A549 (cell line): ENCODE measurements at regions not wholly inside any gene's neighbourhood (a gene's known extent, or its start where the extent isn't known, plus 50 kb on each side); places are given as distances from the start of the nearest gene placed in this dataset.

Experiments
- ATAC-seq, 2 experiments: fragments of 200-7000 bp in 1 of 2; fragments of >200 bp in 1 of 2; cut with Nextera tagmentation in 1 of 2; cut with Tn5 transposase in 1 of 2; 3 replicates each; pipeline versions ENCODE4 v1.8.0 to v1.9.1; 2018 to 2020; ENCODE audit warnings: mild to moderate bottlenecking in 1 of 2, moderate library complexity in 1 of 2
- CTCF ChIA-PET: fragments of 300-600 bp; sonication (Branson Sonifier 250); formaldehyde crosslinking; extraction: SDS; loops from one replicate; lab custom pipeline; 2021; ENCODE audit warnings: antibody characterized with exemption, inconsistent platforms; lab: Yijun Ruan, JAX
- POLR2A ChIA-PET: fragments of 350-600 bp; formaldehyde crosslinking; extraction: SDS; loops from one replicate; lab custom pipeline; 2021; ENCODE audit warnings: antibody characterized with exemption, inconsistent platforms; lab: Yijun Ruan, JAX
- DNase-seq, 2 experiments: peaks; one replicate each; pipeline versions ENCODE4 v3.0.0 to v3.0.0-alpha.2; 2011 to 2016; ENCODE audit warnings: low read depth in 1 of 2, low spot score in 1 of 2
- FAIRE-seq: peaks from 2 replicates; lab custom pipeline; 2011; peaks lifted over from hg19 to GRCh38; lab: Jason Lieb, UNC
- H3K27ac ChIP-seq, 2 experiments: fragments of >200 bp; sonication (Bioruptor Twin); formaldehyde crosslinking; 3 replicates each; pipeline ENCODE4 v1.5.1; 2016 to 2017
- H3K4me1 ChIP-seq: fragments of >200 bp; sonication (Bioruptor Twin); formaldehyde crosslinking; 3 replicates; pipeline ENCODE4 v1.6.1; 2016
- H3K4me2 ChIP-seq: fragments of >200 bp; sonication (Bioruptor Twin); formaldehyde crosslinking; 3 replicates; pipeline ENCODE4 v1.6.1; 2016
- H3K4me3 ChIP-seq: fragments of >200 bp; sonication (Bioruptor Twin); formaldehyde crosslinking; 3 replicates; pipeline ENCODE4 v1.5.1; 2016
- H3K9me3 ChIP-seq: fragments of >200 bp; sonication (Bioruptor Twin); formaldehyde crosslinking; 3 replicates; pipeline ENCODE4 v1.6.1; 2016
- BHLHE40 ChIP-seq: IDR thresholded peaks from 2 replicates; pipeline ENCODE4 v1.6.1; 2012; ENCODE audit warnings: low read depth, low read length, inconsistent platforms
- CEBPB ChIP-seq, 2 experiments: fragments of >200 bp in 1 of 2; sonication (Bioruptor Twin) in 1 of 2; formaldehyde crosslinking in 1 of 2; IDR thresholded peaks; 2 replicates each; pipeline ENCODE4 v1.6.1; 2012 to 2016
- CHD4 ChIP-seq: fragments of 200-600 bp; sonication (generic); IDR thresholded peaks from 2 replicates; pipeline ENCODE4 v1.6.1; 2016; ENCODE audit warnings: antibody characterized with exemption, mild to moderate bottlenecking, borderline replicate concordance
- EHF ChIP-seq: fragments of 250-450 bp; sonication (Bioruptor Pico); IDR thresholded peaks from 2 replicates; pipeline ENCODE4 v1.5.0; 2020; ENCODE audit warnings: mild to moderate bottlenecking
- EHMT2 ChIP-seq: fragments of 200-600 bp; sonication (generic); IDR thresholded peaks from 2 replicates; pipeline ENCODE4 v1.6.1; 2016; ENCODE audit warnings: antibody characterized with exemption, low read depth, mild to moderate bottlenecking, moderate library complexity
- EP300 ChIP-seq, 2 experiments: fragments of >200 bp; sonication (Bioruptor Twin); formaldehyde crosslinking; IDR thresholded peaks; 2 replicates in 1 of 2; 3 replicates in 1 of 2; pipeline ENCODE4 v1.6.1; 2016 to 2017
- FOSB ChIP-seq: fragments of 250-450 bp; sonication (Bioruptor Pico); IDR thresholded peaks from 2 replicates; pipeline ENCODE4 v1.5.0; 2020; ENCODE audit warnings: mild to moderate bottlenecking, moderate library complexity
- FOXS1 ChIP-seq: fragments of 250-450 bp; sonication (Bioruptor Pico); IDR thresholded peaks from 2 replicates; pipeline ENCODE4 v1.5.0; 2020; ENCODE audit warnings: mild to moderate bottlenecking, moderate library complexity
- HOXA7 ChIP-seq: fragments of 250-450 bp; sonication (Bioruptor Pico); IDR thresholded peaks from 2 replicates; pipeline ENCODE4 v1.5.0; 2020; ENCODE audit warnings: mild to moderate bottlenecking, moderate library complexity
- HOXB5 ChIP-seq: fragments of 250-450 bp; sonication (Bioruptor Pico); IDR thresholded peaks from 2 replicates; pipeline ENCODE4 v1.5.0; 2020; ENCODE audit warnings: mild to moderate bottlenecking, moderate library complexity
- JUNB ChIP-seq: fragments of >200 bp; sonication (Bioruptor Twin); formaldehyde crosslinking; IDR thresholded peaks from 2 replicates; pipeline ENCODE4 v1.6.1; 2016
- KDM5A ChIP-seq: fragments of 200-600 bp; sonication (generic); IDR thresholded peaks from 2 replicates; pipeline ENCODE4 v1.6.1; 2016; ENCODE audit warnings: antibody characterized with exemption, mild to moderate bottlenecking
- MAFK ChIP-seq: fragments of 450-650 bp; IDR thresholded peaks from 2 replicates; pipeline ENCODE4 v1.6.1; 2014; ENCODE audit not compliant: partially characterized antibody
- MYC ChIP-seq: IDR thresholded peaks from 2 replicates; pipeline ENCODE4 v1.6.1; 2012; ENCODE audit warnings: mild to moderate bottlenecking, inconsistent platforms, low read length, improper control_type of control experiment, borderline replicate concordance
- POLR2AphosphoS2 ChIP-seq: conservative IDR thresholded peaks from 2 replicates; pipeline ENCODE4 v1.6.1; 2012; ENCODE audit warnings: low read length, improper control_type of control experiment, inconsistent platforms
- RAD21 ChIP-seq, 2 experiments: fragments of >200 bp in 1 of 2; sonication (Bioruptor Twin) in 1 of 2; formaldehyde crosslinking in 1 of 2; IDR thresholded peaks in 1 of 2; conservative IDR thresholded peaks in 1 of 2; 2 replicates in 1 of 2; 3 replicates in 1 of 2; pipeline ENCODE4 v1.6.1; 2012 to 2018; ENCODE audit warnings: inconsistent platforms in 1 of 2
- RCOR1 ChIP-seq: fragments of 150-350 bp; IDR thresholded peaks from 2 replicates; pipeline ENCODE4 v1.6.1; 2014; ENCODE audit warnings: antibody characterized with exemption, low read length, low read depth
- TFCP2L1 ChIP-seq: fragments of 250-450 bp; sonication (Bioruptor Pico); IDR thresholded peaks from 2 replicates; pipeline ENCODE4 v1.5.0; 2021; ENCODE audit warnings: mild to moderate bottlenecking
- ZNF302 ChIP-seq: fragments of 250-450 bp; sonication (Bioruptor Pico); IDR thresholded peaks from 2 replicates; pipeline ENCODE4 v1.9.0; 2021; ENCODE audit warnings: inconsistent platforms, mild to moderate bottlenecking, moderate library complexity
- ZSCAN20 ChIP-seq: fragments of 250-450 bp; sonication (Bioruptor Pico); IDR thresholded peaks from 2 replicates; pipeline ENCODE4 v1.8.0; 2022; ENCODE audit warnings: mild to moderate bottlenecking, moderate library complexity
- WGBS: methylation state at CpG from one replicate; pipeline ENCODE4 v1.1.6; 2017; ENCODE audit errors: missing lambda C conversion rate; 5-methylcytosine and 5-hydroxymethylcytosine counted together
- TF ChIP-seq, protein P1 (sequence below): fragments of 250-450 bp; sonication (Bioruptor Pico); IDR thresholded peaks from 2 replicates; pipeline ENCODE4 v1.5.0; 2020; ENCODE audit warnings: low read depth, mild to moderate bottlenecking, moderate library complexity
- TF ChIP-seq, protein P2 (sequence below): fragments of >200 bp; sonication (Bioruptor Twin); formaldehyde crosslinking; IDR thresholded peaks from 3 replicates; pipeline ENCODE4 v1.5.1; 2016
- TF ChIP-seq, protein P3 (sequence below): fragments of 450-650 bp; IDR thresholded peaks from 2 replicates; pipeline ENCODE4 v1.6.1; 2014; ENCODE audit warnings: antibody characterized with exemption

DNA sequence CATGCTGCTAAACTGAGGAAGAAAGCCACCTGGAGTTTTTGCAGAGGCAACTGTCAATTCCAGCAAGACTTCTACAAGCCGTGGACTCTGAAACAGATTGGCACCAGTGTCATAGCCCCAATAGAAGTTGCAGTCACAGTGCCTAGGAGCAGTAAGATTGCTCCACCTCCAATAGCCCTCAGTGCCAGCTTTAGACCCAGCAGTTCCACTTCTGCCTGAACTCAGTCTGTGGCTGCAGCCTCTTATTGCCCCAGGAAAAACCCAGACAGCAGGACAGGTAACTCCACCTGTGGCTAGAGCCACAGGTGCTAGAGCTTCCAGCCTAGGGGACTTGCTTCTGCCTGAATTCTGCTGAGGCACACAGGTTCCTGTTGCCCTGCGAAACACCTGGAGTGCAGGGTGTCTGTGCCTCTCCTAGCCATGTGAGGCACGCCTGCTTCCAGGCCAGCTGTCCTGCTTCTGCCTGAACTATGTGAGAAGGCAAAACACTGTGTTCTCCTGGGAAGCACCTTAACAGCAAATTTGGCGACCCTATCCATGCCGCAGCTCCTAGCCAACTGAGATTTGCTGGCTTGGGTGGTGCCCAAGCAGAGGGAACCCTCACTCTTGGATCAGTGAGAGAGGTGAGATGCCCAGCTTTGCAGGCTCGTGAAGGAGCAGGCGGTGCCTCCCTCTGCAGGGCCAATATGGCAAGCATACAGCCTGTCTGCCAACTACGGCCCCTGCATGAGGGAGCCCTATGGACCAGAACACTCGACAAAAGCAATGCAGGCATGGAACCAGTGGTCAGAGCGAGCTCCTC, 607.6 kb downstream of the PCDH17 start:
- CTCF ChIA-PET, result no interaction called here
- TF ChIP-seq TFCP2L1 (CRISPR knock-in tag), result no peak
- TF ChIP-seq FOXS1 (CRISPR knock-in tag), result no peak
- no peak for TF ChIP-seq ZSCAN20 (CRISPR knock-in tag)
- no peak for TF ChIP-seq HOXA7 (CRISPR knock-in tag)
- no peak for TF ChIP-seq RCOR1
- H3K4me3 ChIP-seq, result no peak overlapping the region
- no peak overlapping the region for H3K27ac ChIP-seq
- 0% methylated on average over 5 of the region's 10 CpGs for WGBS
- no peak for ATAC-seq
- no peak for DNase-seq
- no peaks in the 10 kb centered on the region for H3K4me1 ChIP-seq
- no peak overlapping the region for H3K4me2 ChIP-seq
- no peaks in the 10 kb centered on the region for H3K9me3 ChIP-seq
- POLR2A ChIA-PET, result no interaction called here
- no peak for FAIRE-seq

DNA sequence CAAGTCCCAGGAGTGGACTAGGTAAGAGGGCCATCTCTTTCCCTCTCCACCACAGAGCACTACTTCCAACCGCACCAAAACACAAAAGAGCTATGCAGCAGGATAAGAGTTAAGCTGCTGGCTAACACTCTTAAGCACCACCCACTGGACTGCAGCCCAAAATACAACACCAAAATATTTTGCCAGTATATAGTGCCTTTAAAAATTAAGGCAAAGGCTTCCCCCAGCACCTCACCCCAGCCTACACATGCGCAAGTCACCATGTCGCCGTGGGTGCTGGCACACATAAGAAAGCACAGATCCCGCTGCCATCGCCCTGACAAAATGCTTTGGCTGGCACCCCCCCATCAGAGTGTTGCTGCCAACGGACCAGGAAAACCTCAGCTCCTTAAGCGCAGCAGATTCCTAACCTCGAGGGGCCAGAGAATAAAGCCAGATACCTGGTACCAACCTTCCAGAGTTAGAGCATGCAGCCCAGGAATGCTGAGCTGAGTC, 608.3 kb downstream of the PCDH17 start:
- POLR2A ChIA-PET, result no interaction called here
- Histone ChIP-seq H3K4me2 (no peak overlapping the region), H3K4me3 (no peak overlapping the region), H3K9me3 (no peaks in the 10 kb centered on the region)
- FAIRE-seq, result no peak
- 11% methylated on average over 7 of the region's 9 CpGs for WGBS
- no peak for TF ChIP-seq EP300 (IDR thresholded peaks at IDR 0.05)
- TF ChIP-seq JUNB, result no peak
- TF ChIP-seq FOSB (CRISPR knock-in tag), result no peak
- no peak for TF ChIP-seq MAFK
- no peak for TF ChIP-seq POLR2AphosphoS2
- TF ChIP-seq KDM5A, result no peak
- TF ChIP-seq, protein P1, sequence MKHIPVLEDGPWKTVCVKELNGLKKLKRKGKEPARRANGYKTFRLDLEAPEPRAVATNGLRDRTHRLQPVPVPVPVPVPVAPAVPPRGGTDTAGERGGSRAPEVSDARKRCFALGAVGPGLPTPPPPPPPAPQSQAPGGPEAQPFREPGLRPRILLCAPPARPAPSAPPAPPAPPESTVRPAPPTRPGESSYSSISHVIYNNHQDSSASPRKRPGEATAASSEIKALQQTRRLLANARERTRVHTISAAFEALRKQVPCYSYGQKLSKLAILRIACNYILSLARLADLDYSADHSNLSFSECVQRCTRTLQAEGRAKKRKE (CRISPR knock-in tag), result no peak
- TF ChIP-seq RAD21 (conservative IDR thresholded peaks at IDR 0.05 in 1 of 2, IDR thresholded peaks at IDR 0.05 in 1 of 2), result no peak
- TF ChIP-seq ZNF302, result no peak
- TF ChIP-seq, all 56 proteins: peak for 0
- Histone ChIP-seq H3K4me1 (no peaks in the 10 kb centered on the region), H3K27ac (no peak overlapping the region)
- ATAC-seq (no peak), DNase-seq (no peak)
- CTCF ChIA-PET, result no interaction called here

DNA sequence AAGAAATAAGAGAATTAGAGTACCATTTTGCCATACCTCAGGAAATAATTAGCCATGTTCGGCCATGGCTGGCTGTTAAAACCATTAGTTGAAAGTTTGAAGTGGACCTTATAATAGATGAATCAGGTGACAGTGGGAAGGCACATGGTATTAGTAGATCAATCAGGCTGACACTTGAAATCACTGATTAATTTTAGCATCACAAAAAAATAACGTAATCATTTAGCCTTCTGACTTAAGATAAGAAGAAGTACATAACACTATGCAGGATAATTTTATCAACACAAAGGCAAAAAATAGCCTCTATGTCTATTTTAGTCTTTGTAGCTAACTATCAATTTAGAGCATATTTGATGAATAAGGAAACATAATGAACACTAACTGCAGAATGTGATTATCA, 615.5 kb downstream of the PCDH17 start:
- DNase-seq (no peak), FAIRE-seq (no peak), ATAC-seq (no peak)
- ChIA-PET POLR2A (no interaction called here), CTCF (no interaction called here)
- Histone ChIP-seq H3K9me3 (no peaks in the 10 kb centered on the region), H3K27ac (no peak overlapping the region), H3K4me2 (no peak overlapping the region), H3K4me1 (no peaks in the 10 kb centered on the region), H3K4me3 (no peak overlapping the region)
- no peak for TF ChIP-seq KDM5A
- TF ChIP-seq BHLHE40, result no peak
- TF ChIP-seq FOXS1 (CRISPR knock-in tag), result no peak
- no peak for TF ChIP-seq CEBPB (IDR thresholded peaks at IDR 0.05)
- TF ChIP-seq, protein P2, sequence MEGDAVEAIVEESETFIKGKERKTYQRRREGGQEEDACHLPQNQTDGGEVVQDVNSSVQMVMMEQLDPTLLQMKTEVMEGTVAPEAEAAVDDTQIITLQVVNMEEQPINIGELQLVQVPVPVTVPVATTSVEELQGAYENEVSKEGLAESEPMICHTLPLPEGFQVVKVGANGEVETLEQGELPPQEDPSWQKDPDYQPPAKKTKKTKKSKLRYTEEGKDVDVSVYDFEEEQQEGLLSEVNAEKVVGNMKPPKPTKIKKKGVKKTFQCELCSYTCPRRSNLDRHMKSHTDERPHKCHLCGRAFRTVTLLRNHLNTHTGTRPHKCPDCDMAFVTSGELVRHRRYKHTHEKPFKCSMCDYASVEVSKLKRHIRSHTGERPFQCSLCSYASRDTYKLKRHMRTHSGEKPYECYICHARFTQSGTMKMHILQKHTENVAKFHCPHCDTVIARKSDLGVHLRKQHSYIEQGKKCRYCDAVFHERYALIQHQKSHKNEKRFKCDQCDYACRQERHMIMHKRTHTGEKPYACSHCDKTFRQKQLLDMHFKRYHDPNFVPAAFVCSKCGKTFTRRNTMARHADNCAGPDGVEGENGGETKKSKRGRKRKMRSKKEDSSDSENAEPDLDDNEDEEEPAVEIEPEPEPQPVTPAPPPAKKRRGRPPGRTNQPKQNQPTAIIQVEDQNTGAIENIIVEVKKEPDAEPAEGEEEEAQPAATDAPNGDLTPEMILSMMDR, result no peak
- no peak for TF ChIP-seq MYC
- TF ChIP-seq, protein P3, sequence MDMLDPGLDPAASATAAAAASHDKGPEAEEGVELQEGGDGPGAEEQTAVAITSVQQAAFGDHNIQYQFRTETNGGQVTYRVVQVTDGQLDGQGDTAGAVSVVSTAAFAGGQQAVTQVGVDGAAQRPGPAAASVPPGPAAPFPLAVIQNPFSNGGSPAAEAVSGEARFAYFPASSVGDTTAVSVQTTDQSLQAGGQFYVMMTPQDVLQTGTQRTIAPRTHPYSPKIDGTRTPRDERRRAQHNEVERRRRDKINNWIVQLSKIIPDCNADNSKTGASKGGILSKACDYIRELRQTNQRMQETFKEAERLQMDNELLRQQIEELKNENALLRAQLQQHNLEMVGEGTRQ, result no peak
- no peak for TF ChIP-seq EHF (CRISPR knock-in tag)
- no peak for TF ChIP-seq EHMT2
- TF ChIP-seq HOXB5 (CRISPR knock-in tag), result no peak
- no peak for TF ChIP-seq CHD4
- 0% methylated on average over 2 of the region's 2 CpGs for WGBS
